Activated naive CD4-positive, alpha-beta T cell treated with anti-CD3 and anti-CD28 coated beads for 36 hours (primary cell): ENCODE measurements at regions not wholly inside any gene's neighbourhood (a gene's known extent, or its start where the extent isn't known, plus 50 kb on each side); places are given as distances from the start of the nearest gene placed in this dataset.

ENCODE experiments used
- CTCF ChIA-PET: fragments of 350-600 bp; sonication (Branson Sonifier 250); formaldehyde crosslinking; loops from one replicate; lab custom pipeline; 2021; ENCODE audit warnings: antibody characterized with exemption; lab: Charles Lee
- DNase-seq: peaks from one replicate; pipeline ENCODE4 v3.0.0-alpha.2; 2020
- H3K27ac Mint-ChIP-seq: one replicate; pipeline ENCODE4 v1.8.0; 2021; ENCODE audit warnings: mild to moderate bottlenecking, mixed read lengths
- H3K27me3 Mint-ChIP-seq: one replicate; pipeline ENCODE4 v1.8.0; 2021; ENCODE audit warnings: low read depth, mixed read lengths
- H3K36me3 Mint-ChIP-seq: one replicate; pipeline ENCODE4 v1.8.0; 2021; ENCODE audit warnings: low read depth, mixed read lengths
- H3K4me1 Mint-ChIP-seq: one replicate; pipeline ENCODE4 v1.8.0; 2021; ENCODE audit warnings: low read depth, mixed read lengths
- H3K4me3 Mint-ChIP-seq: one replicate; pipeline ENCODE4 v1.8.0; 2021; ENCODE audit warnings: mild to moderate bottlenecking, moderate library complexity, mixed read lengths
- H3K9me3 Mint-ChIP-seq: one replicate; pipeline ENCODE4 v1.8.0; 2021; ENCODE audit warnings: mixed read lengths
- intact Hi-C: fragments of 100-400 bp; cut with micrococcal nuclease; formaldehyde crosslinking; loops from one replicate; pipeline ENCODE4 v1.15.1; 2023

- Mint-ChIP-seq H3K9me3 (peaks cover under 1% of the 10 kb centered on the region), H3K27ac (no peak overlapping the region), H3K4me3 (no peak overlapping the region), H3K4me1 (no peaks in the 10 kb centered on the region), H3K27me3 (peaks cover 39% of the 10 kb centered on the region), H3K36me3 (peaks cover 1% of the 10 kb centered on the region)
- no peak for DNase-seq
- intact Hi-C loops, result no loop called here
- CTCF ChIA-PET, result no interaction called here
Observed at GRCh38 chr16:54359555-54359954, 73.0 kb upstream of the IRX3 start.

- Mint-ChIP-seq H3K9me3 (peaks cover 2% of the 10 kb centered on the region), H3K27ac (no peak overlapping the region), H3K27me3 (peaks cover 39% of the 10 kb centered on the region), H3K4me1 (no peaks in the 10 kb centered on the region), H3K4me3 (no peak overlapping the region), H3K36me3 (peaks cover 1% of the 10 kb centered on the region)
- CTCF ChIA-PET, result no interaction called here
- DNase-seq, result no peak
- intact Hi-C loops, result no loop called here
Observed at GRCh38 chr16:54359081-54359480, 72.5 kb upstream of the IRX3 start.

- intact Hi-C loops, result no loop called here
- no peaks in the 10 kb centered on the region for H3K4me1 Mint-ChIP-seq
- no peak overlapping the region for H3K4me3 Mint-ChIP-seq
- H3K36me3 Mint-ChIP-seq, result no peaks in the 10 kb centered on the region
- H3K27ac Mint-ChIP-seq, result no peak overlapping the region
- peaks cover 2% of the 10 kb centered on the region for H3K9me3 Mint-ChIP-seq
- peaks cover 23% of the 10 kb centered on the region for H3K27me3 Mint-ChIP-seq
- DNase-seq, result no peak
- CTCF ChIA-PET, result no interaction called here
Observed at GRCh38 chr16:54356391-54356790, 69.8 kb upstream of the IRX3 start.

DNA sequence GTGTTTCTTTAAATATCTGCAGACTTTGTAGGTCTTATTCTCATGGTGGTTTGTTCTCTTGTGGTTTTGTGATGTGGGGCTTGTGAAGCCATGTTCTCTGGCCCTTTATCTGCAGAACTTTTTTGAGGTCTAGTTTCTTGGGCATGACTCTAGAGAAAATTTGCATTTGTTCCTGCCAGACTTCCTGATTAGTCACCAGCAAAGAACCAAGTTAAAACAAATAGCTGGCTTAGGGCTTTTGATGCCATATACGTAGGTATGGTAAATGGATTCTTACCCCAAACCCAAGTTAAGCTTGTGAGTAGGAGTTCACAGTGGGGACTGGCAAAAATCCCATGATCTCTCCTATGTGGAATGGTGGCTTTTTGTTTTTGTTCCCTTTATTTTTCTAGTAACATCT lies 68.7 kb upstream of the IRX3 start:
- intact Hi-C loops, result no loop called here
- CTCF ChIA-PET, result no interaction called here
- no peak for DNase-seq
- H3K36me3 Mint-ChIP-seq, result no peaks in the 10 kb centered on the region
- no peaks in the 10 kb centered on the region for H3K4me1 Mint-ChIP-seq
- H3K27ac Mint-ChIP-seq, result no peak overlapping the region
- H3K27me3 Mint-ChIP-seq, result peaks cover 19% of the 10 kb centered on the region
- no peak overlapping the region for H3K4me3 Mint-ChIP-seq
- peaks cover 2% of the 10 kb centered on the region for H3K9me3 Mint-ChIP-seq

DNA sequence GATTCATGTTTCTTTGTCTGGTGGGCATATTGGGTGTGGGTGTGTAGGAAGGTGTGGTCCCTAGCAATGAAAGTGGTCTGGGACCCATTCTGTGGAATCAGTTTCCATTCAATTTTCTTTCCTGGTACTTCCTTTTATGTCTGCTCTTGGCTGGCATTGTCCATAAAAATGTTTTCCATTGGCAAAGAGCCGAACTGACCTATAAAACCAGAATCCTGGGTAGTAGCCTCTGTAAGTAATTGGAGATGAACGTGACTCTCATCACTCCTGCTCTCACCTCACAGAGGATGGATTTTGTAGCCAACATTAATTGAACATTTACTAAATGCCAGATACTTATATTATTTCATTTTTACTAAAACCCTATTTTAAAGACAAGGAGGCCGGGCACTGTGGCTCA lies 66.5 kb upstream of the IRX3 start:
- CTCF ChIA-PET, result no interaction called here
- Mint-ChIP-seq H3K27ac (no peak overlapping the region), H3K9me3 (peaks cover 2% of the 10 kb centered on the region), H3K36me3 (no peaks in the 10 kb centered on the region), H3K27me3 (peaks cover 8% of the 10 kb centered on the region), H3K4me3 (no peak overlapping the region), H3K4me1 (no peaks in the 10 kb centered on the region)
- intact Hi-C loops, result no loop called here
- DNase-seq, result no peak

GRCh38 chr16:54351171-54351570 lies 64.6 kb upstream of the IRX3 start:
- no peaks in the 10 kb centered on the region for H3K4me1 Mint-ChIP-seq

DNA sequence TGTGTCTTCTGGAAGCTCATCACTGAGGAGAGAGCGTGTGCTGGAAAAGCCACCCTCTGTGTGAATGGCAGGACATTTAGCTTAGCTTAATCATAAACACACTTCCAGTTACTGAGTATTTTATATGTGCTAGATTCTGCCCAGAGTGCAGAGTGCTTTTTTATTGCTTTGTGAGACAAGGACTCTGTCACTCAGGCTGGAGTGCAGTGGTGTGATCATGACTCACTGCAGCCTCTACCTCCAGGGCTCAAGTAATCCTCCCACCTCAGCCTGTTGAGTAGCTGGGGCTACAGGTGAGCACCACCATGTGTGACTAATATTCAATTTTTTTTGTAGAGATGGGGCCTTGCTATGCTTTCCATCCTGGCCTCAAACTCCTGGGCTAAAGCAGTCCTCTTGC lies 61.4 kb upstream of the IRX3 start:
- CTCF ChIA-PET, result no interaction called here
- H3K27me3 Mint-ChIP-seq, result peaks cover 15% of the 10 kb centered on the region
- H3K9me3 Mint-ChIP-seq, result no peaks in the 10 kb centered on the region
- H3K27ac Mint-ChIP-seq, result no peak overlapping the region
- DNase-seq, result no peak
- no peaks in the 10 kb centered on the region for H3K36me3 Mint-ChIP-seq
- no peak overlapping the region for H3K4me3 Mint-ChIP-seq
- no peaks in the 10 kb centered on the region for H3K4me1 Mint-ChIP-seq
- intact Hi-C loops, result no loop called here

More at GRCh38 chr16:54351171-54351570, 64.6 kb upstream of the IRX3 start:
- H3K27ac Mint-ChIP-seq, result no peak overlapping the region
- CTCF ChIA-PET, result no interaction called here
- intact Hi-C loops, result no loop called here
- H3K27me3 Mint-ChIP-seq, result peaks cover 7% of the 10 kb centered on the region
- peaks cover 2% of the 10 kb centered on the region for H3K9me3 Mint-ChIP-seq
- DNase-seq, result no peak
- H3K4me3 Mint-ChIP-seq, result no peak overlapping the region
- no peaks in the 10 kb centered on the region for H3K36me3 Mint-ChIP-seq

DNA sequence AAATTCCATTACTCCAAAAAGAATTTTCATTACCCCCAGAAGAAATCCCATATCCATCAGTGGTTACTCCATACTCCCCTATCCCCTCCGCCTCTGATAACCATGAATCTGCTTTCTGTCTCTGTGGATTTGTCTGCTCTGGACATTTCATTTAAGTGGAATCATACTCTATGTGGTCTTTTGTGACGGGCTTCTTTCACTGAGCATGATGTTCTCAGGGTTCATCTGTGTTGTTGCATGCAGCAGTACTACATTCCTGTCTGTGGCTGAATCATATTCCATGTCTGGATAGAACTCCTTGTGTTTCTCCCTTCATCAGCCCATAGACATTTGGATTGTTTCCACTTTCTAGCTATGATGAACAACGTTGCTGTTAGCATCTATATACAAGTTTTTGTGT lies 59.5 kb upstream of the IRX3 start:
- no peak overlapping the region for H3K27ac Mint-ChIP-seq
- CTCF ChIA-PET, result no interaction called here
- H3K4me1 Mint-ChIP-seq, result no peaks in the 10 kb centered on the region
- H3K9me3 Mint-ChIP-seq, result no peaks in the 10 kb centered on the region
- no peak overlapping the region for H3K4me3 Mint-ChIP-seq
- H3K36me3 Mint-ChIP-seq, result no peaks in the 10 kb centered on the region
- H3K27me3 Mint-ChIP-seq, result peaks cover 10% of the 10 kb centered on the region
- no peak for DNase-seq
- intact Hi-C loops, result no loop called here

- H3K4me3 Mint-ChIP-seq, result no peak overlapping the region
- no peaks in the 10 kb centered on the region for H3K36me3 Mint-ChIP-seq
- no peaks in the 10 kb centered on the region for H3K9me3 Mint-ChIP-seq
- intact Hi-C loops, result no loop called here
- H3K4me1 Mint-ChIP-seq, result no peaks in the 10 kb centered on the region
- no peak for DNase-seq
- H3K27ac Mint-ChIP-seq, result no peak overlapping the region
- CTCF ChIA-PET, result no interaction called here
- H3K27me3 Mint-ChIP-seq, result peaks cover 10% of the 10 kb centered on the region
Observed at GRCh38 chr16:54344646-54345630, 58.4 kb upstream of the IRX3 start.

- H3K4me3 Mint-ChIP-seq, result no peak overlapping the region
- peaks cover 10% of the 10 kb centered on the region for H3K27me3 Mint-ChIP-seq
- H3K9me3 Mint-ChIP-seq, result no peaks in the 10 kb centered on the region
- intact Hi-C loops, result no loop called here
- H3K36me3 Mint-ChIP-seq, result no peaks in the 10 kb centered on the region
- no peak overlapping the region for H3K27ac Mint-ChIP-seq
- DNase-seq, result no peak
- CTCF ChIA-PET, result interaction anchor here (0.7 kb wide), 1 partner anchor 18 kb away, joined by 3 read pairs; no protein-coding TSS in a partner anchor
- H3K4me1 Mint-ChIP-seq, result no peaks in the 10 kb centered on the region
Observed at GRCh38 chr16:54342966-54343365, 56.4 kb upstream of the IRX3 start.

DNA sequence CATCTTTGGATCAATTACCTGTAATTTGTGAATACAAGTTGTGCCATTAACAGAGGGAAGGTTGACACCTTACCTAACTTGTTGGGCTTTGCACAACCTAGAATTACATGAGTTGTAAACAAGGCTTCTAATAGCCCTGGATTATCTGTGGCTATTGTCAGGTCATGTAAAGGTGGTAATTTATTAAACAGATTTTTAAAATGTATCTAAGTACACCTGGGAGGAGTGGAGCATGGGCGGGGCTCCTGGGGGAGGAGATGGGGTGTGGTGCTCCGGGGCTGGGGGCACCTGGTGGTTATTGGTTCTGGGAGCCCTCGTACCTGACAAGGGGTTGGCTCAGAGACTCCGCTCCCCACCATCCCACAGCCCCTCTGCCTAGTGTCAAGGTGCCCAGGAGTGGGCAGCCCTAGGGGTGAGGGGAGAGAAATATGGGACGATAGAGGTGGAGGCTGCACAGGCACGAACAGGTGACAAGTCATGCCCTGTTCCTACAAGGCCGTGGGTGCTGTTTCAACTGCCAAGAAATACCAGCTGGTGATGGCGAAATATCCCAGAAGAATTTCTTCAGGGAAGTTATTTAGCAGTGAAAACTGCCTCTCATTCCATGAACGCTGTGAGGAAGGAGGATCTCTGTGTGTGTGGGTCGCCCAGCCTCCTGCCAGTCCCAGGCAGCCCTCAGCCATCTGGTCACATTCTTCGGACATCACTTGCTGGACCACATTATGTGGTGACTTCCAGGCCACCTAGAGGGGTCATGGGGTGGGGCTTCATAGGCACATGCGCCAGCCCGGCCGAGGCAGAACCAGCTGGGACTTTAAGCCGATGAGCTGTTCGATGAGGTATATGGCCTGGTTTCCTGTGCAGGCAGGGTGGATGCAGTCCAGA lies 55.5 kb upstream of the IRX3 start:
- no peaks in the 10 kb centered on the region for H3K36me3 Mint-ChIP-seq
- H3K9me3 Mint-ChIP-seq, result no peaks in the 10 kb centered on the region
- intact Hi-C loops, result no loop called here
- H3K27ac Mint-ChIP-seq, result no peak overlapping the region
- H3K4me1 Mint-ChIP-seq, result no peaks in the 10 kb centered on the region
- H3K27me3 Mint-ChIP-seq, result peaks cover 10% of the 10 kb centered on the region
- CTCF ChIA-PET, result no interaction called here
- no peak for DNase-seq
- H3K4me3 Mint-ChIP-seq, result no peak overlapping the region

- CTCF ChIA-PET, result interaction anchor here (0.6 kb wide), 1 partner anchor 779 kb away, joined by 3 read pairs; no protein-coding TSS in a partner anchor
- Mint-ChIP-seq H3K4me3 (no peak overlapping the region), H3K27ac (no peak overlapping the region), H3K9me3 (no peaks in the 10 kb centered on the region), H3K36me3 (no peaks in the 10 kb centered on the region), H3K27me3 (peaks cover 15% of the 10 kb centered on the region), H3K4me1 (no peaks in the 10 kb centered on the region)
- no peak for DNase-seq
- intact Hi-C loops, result no loop called here
Observed at GRCh38 chr16:54340531-54340930, 53.9 kb upstream of the IRX3 start.
